A549 (cell line): ENCODE measurements at regions not wholly inside any gene's neighbourhood (a gene's known extent, or its start where the extent isn't known, plus 50 kb on each side); places are given as distances from the start of the nearest gene placed in this dataset.

Experiments
- CHD4 ChIP-seq: fragments of 200-600 bp; sonication (generic); IDR thresholded peaks from 2 replicates; pipeline ENCODE4 v1.6.1; 2016; ENCODE audit warnings: antibody characterized with exemption, mild to moderate bottlenecking, borderline replicate concordance
- CTCF ChIP-seq: fragments of >200 bp; sonication (Bioruptor Twin); formaldehyde crosslinking; IDR thresholded peaks from 3 replicates; pipeline ENCODE4 v1.5.1; 2016

DNA sequence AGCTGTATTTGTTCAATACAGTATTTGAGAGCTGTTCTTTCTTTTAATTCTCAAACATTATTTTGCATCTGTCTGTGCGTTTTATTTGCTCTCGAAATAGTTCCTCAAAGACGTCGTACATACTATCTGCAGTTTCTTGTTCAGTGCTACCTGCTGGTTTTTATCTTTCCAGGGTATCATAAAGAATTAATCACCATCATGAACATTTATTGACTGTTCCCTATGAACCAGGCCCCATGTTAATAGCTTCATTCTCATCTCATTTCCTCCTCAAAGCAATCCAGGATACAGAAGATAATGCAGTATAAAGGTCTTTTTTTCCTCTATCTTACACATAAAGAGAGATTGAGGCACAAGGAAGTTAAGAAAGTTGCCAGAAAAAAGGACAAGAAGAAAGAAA is 211.8 kb downstream of the DACT1 start:
- TF ChIP-seq CHD4 (no peak), CTCF (no peak)
